Right renal cortex interstitium (tissue), 3 donors: ENCODE measurements at regions not wholly inside any gene's neighbourhood (a gene's known extent, or its start where the extent isn't known, plus 50 kb on each side); places are given as distances from the start of the nearest gene placed in this dataset.
A peak's percentile ranks its signal among the peaks of the same experiment; 100 is the strongest.

ENCODE experiments used
- DNase-seq, 3 donors: peaks; one replicate each; pipeline ENCODE4 v3.0.0-alpha.2; 2013; ENCODE audit warnings: low read depth in 3 of 3, low spot score in 2 of 3

DNA sequence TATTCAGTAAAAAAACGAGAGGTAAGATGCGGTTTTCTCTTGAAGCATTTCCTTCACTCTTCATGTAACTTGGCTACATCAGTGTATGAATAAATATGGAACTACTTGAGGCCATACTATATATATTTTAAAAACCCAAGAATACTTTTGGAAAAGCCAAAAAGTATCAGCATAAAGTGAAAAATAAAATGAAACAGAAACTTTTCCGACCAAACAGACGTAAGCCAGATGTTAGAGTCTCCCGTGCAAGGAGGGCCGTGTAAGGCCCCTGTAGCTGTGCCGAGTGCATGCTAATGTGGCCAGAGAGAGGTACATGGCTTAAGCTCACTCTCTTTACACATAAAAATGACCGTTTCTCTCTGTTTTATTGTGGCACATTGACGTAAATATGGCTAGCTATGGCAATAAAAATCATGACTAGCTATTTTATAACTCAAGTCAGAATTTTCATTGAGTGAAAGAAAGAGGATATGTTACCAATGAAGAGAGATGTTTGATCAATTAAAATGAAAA, 140.1 kb upstream of the GMDS start:
- DNase-seq: no peak

DNA sequence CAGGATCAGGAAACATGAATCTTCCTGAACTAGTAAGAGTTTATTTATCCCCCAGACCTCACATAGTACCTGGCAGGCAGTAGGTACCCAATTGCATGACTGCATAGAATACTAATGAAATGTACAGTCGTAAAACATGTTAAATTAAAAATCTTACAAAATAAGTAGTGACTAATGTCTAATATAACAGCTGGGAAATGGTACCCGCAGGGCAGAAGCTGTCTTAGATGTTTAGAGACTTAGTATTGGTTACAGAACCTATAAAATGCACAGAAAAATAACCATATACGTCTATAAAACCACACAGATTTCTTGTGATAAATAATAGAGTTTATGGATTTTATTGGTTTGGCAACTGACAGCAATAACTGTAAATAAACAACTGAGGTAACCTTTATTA, 139.1 kb upstream of the GMDS start:
- DNase-seq: no peak

DNA sequence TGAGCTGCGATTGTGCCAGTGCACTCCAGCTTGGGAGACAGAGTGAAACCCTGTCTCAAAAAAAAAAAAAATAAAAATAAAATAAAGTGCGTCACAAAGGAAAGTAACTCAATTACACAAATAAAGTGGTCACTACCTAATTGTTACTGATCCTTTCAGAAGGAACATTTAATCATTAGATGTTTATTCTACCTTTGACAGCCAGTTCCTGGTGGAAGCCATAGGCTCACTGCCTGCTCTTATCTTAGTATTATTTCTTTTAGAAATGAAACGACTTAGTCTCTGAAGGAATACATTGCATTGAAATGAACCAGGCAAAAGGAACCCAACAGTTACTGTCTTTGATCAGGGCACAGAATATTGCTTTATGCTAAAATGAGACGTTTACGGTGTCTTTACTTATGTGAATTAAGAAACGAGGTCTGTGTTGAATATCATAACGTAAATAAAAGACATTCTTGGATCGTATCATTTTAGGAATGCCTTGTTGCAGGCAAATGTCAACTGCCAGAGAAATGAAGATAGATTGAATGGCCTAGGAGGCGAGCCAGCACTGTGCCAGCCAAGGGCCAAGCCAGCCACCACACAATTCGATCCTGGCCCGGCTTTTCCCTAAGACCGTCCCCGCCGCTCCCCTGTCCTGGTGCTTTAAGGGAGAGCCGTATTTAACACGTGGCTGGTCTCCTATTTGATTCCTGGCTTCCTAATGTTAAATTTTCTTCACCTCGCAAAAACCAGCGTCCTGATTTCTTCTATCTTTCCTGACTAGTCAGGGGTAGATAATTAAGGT, 136.7 kb upstream of the GMDS start:
- DNase-seq: no peak

GRCh38 chr6:2378891-2379652, 133.7 kb upstream of the GMDS start:
- no peak for DNase-seq

DNA sequence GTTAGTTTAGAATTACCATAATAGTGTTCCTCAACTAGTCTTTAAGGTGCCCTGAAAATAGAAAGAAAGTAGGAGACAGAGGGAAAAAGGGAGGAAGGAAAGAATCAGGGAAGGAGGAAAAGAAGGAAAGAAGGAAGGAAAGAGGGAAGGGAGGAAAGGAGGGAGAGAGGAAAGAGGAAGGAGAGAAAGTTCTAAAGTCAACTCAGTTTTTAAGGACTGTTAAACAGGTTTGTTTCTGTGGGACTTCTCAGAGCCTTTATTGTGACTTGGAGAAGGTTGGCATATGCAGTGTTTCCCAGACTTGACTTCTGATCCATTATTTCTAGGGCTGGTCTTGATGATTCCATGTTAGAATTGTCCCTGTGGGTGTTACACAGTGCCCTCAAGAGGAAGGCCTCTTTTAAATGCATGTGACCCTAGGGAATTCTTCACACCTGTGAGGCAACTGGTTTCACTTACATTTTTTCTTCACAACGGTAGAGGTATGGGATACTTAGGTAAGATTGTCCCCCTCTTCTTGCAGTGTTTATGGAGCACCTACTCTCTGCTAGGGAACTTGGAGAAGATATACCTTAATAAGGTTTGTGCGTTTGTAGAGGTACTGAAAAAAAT, 132.7 kb upstream of the GMDS start:
- no peak for DNase-seq

DNA sequence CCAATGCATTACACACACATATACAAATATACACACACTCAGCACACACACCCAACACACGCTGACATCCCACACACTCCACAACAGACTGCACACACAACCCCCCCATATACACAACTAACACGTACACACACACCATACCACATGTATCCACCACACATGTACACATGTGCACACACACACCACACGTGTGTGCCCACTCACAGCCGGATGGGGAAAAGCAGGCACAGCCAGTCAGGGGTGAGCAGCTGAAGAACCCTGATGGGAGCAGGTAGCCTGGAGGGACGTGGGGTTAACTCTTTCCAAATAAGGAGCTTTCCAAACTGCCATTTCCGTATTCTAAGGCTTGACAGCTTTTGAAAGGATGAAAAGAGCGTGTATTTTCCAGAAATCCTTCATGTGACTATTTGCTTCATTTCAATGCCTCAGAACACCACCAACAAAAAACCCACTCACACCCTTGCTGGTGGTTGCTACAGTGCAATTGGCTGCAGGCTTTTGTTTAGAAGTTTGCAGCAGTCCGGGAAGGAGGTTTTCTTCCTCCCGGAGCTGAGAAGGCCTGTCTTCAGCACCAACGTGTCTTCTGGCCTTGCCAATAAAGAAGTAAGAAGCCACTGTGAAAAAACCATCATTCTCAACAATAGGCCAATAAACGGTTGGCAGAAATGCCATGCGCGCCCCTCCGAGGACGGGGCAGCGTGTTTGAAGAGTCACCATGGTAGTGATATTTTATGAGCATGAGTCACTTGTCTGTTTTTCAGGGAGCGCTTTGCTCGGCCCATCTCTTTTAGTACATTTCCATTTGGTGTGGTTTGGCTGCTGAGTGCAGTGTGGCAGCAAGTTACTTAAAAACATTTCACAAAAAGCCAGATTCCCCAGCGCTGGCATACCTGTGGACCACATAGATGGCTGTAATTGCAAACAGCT, 131.3 kb upstream of the GMDS start:
- no peak for DNase-seq

DNA sequence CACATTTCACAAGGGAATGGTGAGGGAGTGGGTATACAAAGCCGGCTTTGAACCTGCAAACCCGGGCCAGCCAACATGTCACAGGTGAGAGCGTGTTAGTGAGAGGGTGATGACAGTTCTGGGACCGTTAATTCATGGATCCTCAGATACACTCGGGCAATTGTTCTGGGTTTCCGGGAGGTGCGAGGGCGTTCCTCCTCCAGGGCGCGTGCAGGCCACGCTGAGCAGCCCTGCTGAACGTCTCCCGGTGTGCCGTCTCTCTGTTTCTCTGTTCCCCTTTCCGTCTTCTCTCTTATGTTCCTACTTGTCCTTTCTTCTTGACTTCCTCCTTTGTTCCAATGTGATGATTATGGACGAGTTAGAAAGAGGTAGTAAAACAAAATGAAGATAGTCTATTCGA, 130.0 kb upstream of the GMDS start:
- DNase-seq: no peak

DNA sequence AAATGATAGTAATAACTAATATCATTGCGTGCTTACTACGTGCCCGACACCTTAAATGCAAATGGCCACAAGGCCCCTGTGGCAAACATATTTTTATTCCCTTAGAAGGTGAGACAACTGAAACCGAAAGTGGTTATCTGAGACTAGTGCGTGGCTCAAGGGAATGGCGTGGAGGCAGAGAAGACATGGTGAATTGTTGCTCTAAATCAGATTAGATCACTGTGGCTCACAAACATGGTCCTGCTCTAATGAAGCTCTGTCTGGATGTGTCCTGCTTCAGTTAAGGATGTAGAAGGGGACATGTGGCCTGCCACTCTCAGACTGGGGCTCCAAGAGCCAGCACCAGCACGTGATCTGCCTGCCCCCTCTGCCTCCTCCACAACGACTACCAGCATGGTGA, 124.2 kb upstream of the GMDS start:
- no peak for DNase-seq

DNA sequence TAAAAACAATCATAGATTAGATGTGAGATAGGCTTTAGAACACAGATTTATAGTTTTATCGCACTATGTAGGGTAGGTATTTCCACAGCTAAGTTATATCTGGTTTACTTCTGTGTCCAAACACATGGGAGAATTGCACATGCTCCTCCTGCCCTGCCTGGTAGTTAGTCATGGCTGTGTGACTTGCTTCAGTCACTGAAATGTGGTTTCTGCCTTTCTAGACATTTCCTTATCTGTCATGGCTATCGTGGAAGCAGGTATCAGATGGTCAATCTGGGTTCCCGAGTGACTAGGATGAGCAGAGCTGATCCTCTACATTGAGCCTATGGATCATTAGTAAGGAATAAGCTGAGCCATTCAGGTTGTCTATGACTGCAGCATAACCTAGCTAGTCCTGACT, 117.8 kb upstream of the GMDS start:
- DNase-seq: no peak

GRCh38 chr6:2361195-2361594, 115.8 kb upstream of the GMDS start:
- no peak for DNase-seq

- no peak for DNase-seq
These were observed 115.3 kb upstream of the GMDS start for GRCh38 chr6:2360716-2361115.

- DNase-seq: no peak
These were observed 114.7 kb upstream of the GMDS start for GRCh38 chr6:2360126-2360525.

DNA sequence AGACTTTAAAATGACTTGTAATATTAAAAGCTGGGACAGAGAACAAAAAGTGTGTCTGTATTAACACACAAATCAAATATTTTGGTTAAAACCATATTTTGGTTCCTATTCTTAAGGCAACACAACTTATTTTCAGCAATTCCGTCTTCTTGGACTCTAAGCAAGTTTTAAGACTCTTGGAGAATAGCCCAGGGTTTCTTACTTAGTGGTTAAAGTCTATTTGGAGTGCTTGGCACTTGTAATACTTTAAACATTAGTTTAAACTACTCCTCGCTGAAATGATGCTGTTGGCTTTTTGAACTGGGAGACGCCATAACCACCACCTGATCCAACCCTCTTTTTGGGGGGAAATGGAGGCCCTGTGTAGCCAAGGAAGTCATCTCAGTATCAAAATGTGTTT, 109.7 kb upstream of the GMDS start:
- DNase-seq: no peak

GRCh38 chr6:2354138-2354491, 108.7 kb upstream of the GMDS start:
- no peak for DNase-seq

- peak; percentile 40 to 69 (median 45) for DNase-seq
These were observed 108.2 kb upstream of the GMDS start for GRCh38 chr6:2353412-2354137.

GRCh38 chr6:2351807-2352431, 106.5 kb upstream of the GMDS start:
- no peak for DNase-seq

DNA sequence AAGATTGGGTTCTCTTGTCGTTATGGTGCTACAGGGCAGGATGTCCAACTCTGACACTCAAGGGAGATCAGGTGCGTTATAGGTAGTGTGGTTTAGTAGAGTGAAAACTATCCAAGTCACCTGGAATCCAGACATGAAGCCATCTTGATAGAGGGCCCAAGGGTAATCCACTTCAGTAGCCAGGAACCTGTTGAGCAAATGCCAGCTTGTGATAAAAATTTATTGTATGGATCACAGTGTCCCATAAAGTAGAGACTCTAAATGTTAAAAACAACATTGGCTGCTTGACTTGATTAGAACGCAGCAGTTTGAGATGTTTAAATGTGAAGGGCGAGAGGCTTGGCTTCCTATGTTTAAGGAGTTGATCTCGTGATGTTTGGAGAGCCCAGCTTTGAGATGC, 105.7 kb upstream of the GMDS start:
- no peak for DNase-seq

DNA sequence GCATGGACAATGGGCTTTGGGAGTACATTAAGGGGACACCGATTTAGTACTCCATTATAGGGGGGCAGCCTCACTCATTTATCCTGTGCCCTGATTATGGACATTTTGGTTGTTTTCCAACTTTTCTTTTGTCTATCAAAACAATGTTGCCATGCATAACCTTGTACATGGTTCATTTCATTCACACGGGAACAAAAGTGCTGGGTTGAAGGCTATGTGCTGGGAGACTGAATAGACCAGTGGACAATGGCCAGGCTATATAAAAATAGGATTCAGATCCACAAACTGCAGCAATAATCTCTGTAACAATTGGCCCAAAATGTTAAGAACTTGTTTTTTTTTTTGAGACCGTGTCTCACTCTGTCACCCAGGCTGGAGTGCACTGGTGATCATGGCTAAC, 100.7 kb upstream of the GMDS start:
- DNase-seq: no peak

GRCh38 chr6:2344319-2344905, 99.0 kb upstream of the GMDS start:
- no peak for DNase-seq
